GM19351 (cell line): ENCODE measurements at regions not wholly inside any gene's neighbourhood (a gene's known extent, or its start where the extent isn't known, plus 50 kb on each side); places are given as distances from the start of the nearest gene placed in this dataset.
"Not testable (repeated sequence)": the region's sequence is repeated elsewhere in the genome, so short reads cannot be mapped to it uniquely, and the experiment has no call there.

ENCODE experiments used
- ATAC-seq: cut with Tn5 transposase; IDR thresholded peaks from one replicate; pipeline ENCODE4 v1.9.1; 2021; ENCODE audit warnings: mild to moderate bottlenecking, moderate library complexity; ENCODE audit not compliant: unreplicated experiment

GRCh38 chr2:166831930-166832329 is 56.4 kb upstream of the XIRP2 start:
- ATAC-seq, result no peak

DNA sequence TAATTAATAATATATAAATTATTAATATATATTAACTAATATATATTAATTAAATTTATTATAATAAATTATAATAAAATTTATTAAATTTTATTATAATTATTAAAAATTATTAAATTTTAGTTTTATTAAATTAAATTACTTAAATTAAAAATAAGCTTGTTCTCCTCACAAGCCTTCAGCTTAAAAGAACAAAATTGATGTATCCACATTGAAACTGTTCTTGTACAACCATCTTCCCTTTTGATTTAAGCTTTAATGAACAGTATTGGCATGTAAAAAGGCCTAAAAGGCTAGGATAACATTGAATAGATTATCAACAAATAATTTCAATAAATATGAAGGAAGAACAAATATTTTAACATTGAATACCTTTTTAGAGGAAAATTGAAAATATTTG is 62.4 kb upstream of the XIRP2 start:
- no peak for ATAC-seq

DNA sequence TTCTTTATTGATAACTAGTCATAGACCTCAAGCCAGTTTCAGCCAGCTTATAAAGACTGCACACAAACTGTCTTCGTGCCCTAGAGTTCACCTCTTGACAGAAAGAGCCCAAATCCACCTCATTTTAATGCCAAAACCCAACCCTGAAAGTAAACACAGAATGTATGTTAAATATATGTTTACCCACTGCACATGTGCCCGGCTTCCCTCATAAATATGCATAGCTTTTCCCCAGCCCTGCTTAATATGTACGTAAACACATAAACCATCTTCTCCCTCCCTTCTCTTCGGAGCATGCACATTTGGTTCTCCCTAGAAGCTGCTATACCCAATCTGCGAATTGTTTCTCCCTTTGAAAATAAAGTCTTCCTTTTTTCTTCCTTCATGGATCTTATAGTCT is 73.9 kb upstream of the XIRP2 start:
- ATAC-seq, result no peak

GRCh38 chr2:166812166-166812891 is 76.0 kb upstream of the XIRP2 start:
- ATAC-seq, result no peak

- no peak for ATAC-seq
Measured at GRCh38 chr2:166805753-166806152, 82.5 kb upstream of the XIRP2 start.

DNA sequence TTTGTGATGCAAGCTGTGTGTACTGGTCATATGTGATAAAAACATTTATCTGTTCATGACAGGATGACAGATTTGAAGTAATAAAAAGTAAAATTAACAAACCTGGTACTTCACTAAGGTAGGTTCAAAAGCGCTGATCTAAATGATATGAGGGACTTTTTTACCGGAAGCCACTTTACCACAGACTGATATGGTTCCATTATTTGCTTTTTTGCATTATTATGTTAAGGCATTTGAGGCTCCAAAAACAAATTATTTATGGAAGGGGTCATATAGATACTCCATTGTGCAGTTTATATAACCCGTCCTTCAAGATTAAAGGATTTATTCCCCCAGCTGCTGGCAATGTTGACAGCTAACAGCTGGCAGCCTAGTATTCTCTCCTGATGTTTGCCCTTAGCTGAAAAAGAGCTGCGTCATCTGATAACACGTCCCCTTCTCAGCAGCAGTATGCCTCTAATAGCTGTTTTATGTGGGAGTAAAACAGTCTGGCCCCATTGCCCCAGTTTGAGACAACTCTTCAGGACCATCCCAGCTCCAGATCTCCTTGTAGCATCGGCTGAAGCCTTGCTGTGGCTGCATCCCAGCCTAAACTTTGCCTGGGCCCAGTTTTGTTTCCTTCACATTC is 84.8 kb upstream of the XIRP2 start:
- ATAC-seq, result no peak

- ATAC-seq, result no peak
Measured at GRCh38 chr2:166802475-166802874, 85.8 kb upstream of the XIRP2 start.

- no peak for ATAC-seq
Measured at GRCh38 chr2:166792808-166793207, 95.5 kb upstream of the XIRP2 start.

GRCh38 chr2:166786707-166787106 is 101.6 kb upstream of the XIRP2 start:
- no peak for ATAC-seq

GRCh38 chr2:166784296-166784946 is 103.9 kb upstream of the XIRP2 start:
- ATAC-seq, result no peak

GRCh38 chr2:166775176-166775575 is 113.1 kb upstream of the XIRP2 start:
- ATAC-seq, result no peak

GRCh38 chr2:166773308-166773949 is 114.9 kb upstream of the XIRP2 start:
- no peak for ATAC-seq

GRCh38 chr2:166768393-166769123 is 119.7 kb upstream of the XIRP2 start:
- no peak for ATAC-seq

DNA sequence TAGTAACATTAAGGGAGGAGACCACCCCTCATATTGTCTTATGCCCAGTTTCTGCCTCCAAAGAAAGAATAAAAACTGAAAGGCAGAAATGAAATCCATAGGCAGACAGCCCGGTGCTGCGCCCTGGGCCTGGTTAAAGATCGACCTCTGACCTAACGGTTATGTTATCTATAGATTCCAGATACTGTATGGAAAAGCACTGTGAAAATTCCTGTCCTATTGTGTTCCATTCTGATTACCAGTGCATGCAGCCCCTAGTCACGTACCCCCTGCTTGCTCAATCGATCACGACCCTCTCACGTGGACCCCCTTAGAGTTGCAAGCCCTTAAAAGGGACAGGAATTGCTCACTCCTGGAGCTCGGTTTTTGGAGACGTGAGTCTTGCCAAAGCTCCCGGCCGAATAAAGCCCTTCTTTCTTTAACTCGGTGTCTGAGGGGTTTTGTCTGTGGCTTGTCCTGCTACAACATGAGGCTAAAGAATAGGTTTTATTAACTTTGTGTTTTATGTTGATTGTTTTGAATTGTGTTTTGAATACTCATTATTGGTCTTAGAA is 121.4 kb upstream of the XIRP2 start:
- ATAC-seq, result not testable (repeated sequence)

DNA sequence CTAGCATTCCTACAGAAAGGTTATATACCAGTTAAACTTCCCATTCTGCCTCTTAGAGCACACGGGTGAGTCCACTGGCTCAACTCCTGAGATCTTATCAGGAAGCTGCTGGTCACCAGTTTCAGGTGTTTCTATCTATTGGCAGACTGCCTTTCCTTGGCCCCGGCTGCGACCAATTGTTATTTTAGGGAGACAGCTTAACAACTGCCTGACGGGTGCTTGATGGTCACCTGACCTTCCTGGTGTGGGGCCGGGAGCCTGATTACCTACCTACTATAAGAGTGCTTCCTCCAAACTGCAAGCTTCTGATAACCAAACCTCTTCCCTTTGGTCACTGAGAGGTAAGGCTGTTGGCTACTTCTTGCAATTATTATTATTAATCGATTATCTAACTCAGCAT is 122.1 kb upstream of the XIRP2 start:
- no peak for ATAC-seq

DNA sequence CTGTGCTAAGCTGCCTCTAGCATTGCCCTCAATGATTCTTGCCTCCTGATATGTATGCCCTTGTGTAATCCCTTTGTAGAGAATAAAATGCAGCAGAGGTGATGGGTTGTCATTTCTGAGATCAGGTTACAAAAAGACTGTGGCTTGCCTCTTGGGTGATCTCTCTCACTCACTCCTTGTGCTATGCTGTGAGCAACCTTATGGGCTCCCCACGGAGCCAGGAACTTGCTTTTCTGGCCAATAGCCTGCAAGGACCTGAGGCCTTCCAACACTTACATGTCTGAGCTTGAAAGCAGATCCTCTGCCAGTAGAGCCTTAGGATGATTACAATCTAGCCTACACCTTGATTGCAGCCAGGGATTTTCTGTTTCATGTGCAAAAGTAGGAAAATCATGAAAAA is 123.1 kb upstream of the XIRP2 start:
- ATAC-seq, result no peak

- ATAC-seq, result no peak
Measured at GRCh38 chr2:166764702-166765101, 123.6 kb upstream of the XIRP2 start.

DNA sequence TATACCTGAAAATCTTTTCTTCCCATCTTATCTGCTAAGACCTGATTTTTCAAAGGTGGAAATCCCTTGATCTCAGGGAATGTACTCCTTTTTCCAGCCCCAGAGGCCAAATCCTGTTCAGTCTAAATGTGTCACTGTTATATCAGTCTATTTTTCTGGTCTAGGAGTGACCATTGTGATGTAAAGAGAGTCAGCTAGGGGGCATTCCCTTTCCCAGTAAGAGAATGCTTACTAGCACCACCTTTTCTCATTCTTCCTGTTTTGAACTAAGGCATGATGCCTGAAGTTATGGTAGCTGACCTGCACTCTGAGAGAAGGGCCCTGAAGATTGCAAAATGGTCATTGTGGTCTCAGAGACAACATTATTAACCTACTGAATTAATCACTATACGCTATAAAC is 124.1 kb upstream of the XIRP2 start:
- ATAC-seq, result no peak

GRCh38 chr2:166762746-166763145 is 125.5 kb upstream of the XIRP2 start:
- ATAC-seq, result no peak

DNA sequence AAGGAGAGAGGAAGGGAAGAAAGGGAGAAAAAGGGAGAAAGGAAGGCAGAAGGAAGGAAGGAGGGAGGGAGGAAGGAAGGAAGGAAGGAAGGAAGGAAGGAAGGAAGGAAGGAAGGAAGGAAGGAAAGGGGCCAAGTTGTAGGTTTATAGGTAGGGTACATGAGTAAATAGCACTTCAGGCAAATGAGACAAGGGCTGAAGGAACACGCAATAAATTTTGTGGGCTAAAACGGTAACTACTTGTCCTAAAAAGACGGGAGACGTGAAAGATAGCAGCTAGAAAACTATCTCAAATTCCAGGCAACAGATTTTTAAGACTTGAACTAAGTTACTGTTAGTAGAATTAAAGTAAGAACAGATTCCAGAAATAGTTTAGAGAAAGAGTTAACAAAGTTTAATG is 129.3 kb upstream of the XIRP2 start:
- no peak for ATAC-seq

DNA sequence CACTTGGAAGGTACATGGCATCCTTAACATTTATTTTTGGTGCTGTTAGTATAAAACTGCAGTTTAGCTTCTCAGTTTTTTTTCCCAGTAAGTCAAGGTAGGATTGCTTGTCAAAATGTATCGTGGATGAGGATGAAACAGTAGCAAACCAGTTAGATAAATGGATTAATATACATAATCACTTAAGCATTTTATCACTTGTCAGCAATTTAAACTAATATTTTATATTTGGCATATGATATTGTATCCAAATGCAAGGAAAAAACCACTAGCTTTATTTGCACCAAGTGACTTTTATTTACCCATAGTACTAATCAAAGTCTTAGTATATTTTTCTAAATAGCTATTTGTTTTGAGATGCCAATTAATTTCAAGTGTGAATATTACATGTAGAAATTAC is 137.7 kb upstream of the XIRP2 start:
- no peak for ATAC-seq
